ENCODE measurements at regions not wholly inside any gene's neighbourhood (a gene's known extent, or its start where the extent isn't known, plus 50 kb on each side); places are given as distances from the start of the nearest gene placed in this dataset.

DNA sequence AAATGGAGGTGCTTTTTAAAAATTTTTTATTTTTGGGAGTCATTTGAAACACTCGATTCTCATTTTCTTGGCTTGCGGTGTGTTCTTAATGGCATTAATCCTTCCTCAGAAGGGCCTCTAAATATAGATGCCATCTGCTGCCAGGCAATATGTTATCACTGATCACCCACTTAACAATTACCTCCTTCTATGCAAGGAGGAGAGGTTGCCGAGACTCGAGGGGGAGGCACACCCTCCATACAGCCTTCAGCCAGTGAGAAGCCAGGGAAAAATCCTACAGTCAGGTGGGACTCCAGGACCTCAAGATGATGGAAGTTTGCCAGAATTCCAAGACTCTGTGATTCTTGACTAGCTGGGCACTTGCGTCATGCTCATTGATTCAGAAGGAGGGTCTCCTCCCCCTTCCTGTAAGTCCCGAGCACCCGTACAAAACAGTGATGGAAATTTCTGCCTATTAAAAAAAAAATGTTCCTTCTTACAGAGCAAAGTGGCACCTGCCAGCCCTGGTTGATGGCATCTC lies 574.5 kb downstream of the TYW1 start:
- DNase-seq: no peak

DNA sequence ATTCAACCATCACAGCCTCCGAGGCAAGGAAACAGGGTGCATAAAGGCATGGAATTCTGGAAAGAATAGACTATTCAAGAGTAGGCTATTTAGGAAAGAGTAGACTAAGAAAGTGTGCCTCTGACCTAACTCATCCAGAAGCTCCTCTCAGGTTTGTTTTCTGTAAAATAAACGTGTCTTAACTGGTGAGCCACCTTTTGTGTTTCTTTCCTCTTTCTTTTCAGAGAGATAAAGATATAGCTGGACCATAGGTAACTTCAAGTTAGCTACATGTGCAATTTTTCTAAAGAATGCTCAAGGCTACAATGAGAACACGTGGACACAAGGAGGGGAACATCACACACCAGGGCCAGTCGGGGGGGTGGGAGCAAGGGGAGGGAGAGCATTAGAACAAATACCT lies 577.0 kb downstream of the TYW1 start:
- DNase-seq: no peak

DNA sequence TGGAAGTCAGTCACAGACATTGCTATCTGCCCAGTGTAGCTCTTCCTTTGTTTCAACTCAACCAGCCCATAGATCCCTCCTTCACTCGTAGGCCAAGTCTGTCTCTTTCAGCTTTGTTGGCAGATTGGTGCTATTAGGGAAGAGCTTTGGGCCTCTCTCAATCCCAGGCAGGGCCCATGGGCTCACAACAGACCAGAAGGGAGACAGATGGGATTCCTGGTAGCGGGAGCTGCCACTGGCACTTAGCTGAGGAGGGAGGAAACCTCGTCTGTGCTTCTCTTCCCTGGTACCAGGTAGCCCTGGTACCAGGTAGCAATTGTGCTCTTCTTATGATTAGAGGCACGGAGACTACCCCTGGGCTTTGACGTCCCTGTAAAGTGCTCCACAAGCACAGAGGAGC lies 592.0 kb downstream of the TYW1 start:
- no peak for DNase-seq

DNA sequence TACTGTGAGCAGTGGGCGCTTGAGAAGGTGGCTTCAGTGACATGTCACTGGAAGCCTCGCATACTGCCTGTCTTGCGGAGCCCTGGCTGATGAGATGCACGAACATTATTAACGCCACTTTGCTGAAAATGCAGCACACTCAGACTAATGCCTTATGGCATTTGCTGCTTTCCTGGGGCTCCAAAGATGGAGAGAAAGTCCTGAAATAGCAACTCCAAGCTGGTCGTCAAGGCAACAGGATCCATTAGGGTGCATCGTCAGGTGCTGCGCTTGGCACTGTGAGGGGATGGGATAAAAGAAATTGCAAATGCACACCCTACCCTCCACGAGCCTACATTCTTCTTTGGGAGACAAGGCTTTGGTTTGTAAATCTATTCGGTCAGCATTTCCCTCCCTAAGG lies 592.5 kb downstream of the TYW1 start:
- DNase-seq: no peak

DNA sequence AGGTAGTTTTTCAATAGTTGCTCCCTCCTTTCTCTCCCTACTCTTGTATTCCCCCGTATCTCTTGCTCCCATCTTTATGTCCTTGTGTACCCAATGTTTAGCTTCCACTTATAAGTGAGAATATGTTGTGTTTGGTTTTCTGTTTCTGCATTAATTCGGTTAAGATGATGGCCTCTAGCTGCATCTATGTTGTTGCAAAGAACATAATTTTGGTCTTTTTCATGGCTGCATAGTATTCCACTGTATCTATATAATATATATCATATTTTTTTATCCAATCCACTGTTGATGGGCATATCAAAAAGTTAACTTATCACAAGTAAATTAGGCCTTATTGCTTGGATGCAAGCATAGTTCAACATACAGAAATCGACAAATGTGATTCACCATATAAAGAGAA lies 594.0 kb downstream of the TYW1 start:
- no peak for DNase-seq

DNA sequence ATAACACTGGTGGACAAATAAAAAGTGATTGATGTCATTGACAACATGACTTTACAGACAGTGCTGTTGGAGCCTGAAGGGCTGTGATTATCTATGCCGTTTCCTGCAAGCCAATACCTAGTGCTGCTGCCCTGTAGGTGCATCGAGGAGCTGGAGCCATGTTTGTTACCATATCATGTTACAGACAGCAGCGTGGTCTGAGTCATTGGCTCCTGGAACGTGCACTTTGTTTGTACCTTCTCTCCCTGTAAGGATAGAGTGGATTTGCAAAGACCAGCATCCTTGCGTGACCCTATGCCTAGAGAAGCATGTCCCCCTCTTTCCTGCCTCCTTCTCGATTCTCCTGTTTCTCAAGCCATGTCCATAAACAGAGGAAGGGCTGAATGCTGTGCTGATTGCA lies 597.2 kb downstream of the TYW1 start:
- DNase-seq: peak in 1 of 3 experiments; percentile 94

DNA sequence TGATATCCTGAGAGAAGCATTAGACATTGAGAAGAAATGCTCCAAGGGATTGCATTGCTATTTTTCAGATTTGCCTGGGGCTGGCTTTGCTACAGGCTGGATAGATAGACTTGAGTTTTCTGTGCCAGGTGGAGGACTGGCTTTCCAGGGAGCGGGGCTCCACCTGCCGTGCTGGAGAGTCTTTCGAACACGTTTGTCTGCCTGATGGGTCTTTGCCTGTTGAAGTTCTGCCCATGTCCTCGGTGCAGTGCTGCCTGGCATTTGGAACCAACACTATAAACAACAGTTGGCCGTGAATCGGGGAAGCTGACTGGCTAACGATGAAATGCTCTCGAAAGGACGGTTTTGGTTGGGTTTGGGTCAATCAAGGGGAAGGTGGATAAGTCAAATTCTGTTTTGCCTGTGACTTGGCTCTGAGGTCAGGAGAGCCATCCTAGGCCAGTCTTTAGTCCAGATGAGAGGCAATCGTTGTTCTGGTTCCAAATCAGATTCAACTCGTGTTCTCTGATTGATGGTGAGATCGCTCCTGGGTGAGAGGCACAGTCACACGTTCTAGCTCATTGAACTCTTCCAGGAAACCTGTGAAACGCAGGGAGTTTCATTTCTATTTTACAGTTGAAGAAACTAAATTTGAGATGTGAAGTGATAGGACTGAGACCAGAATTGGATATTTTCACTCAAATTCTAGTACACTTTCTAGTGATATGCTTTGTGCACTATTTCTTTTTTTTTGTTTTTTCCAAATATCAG lies 599.0 kb downstream of the TYW1 start:
- DNase-seq: no peak

DNA sequence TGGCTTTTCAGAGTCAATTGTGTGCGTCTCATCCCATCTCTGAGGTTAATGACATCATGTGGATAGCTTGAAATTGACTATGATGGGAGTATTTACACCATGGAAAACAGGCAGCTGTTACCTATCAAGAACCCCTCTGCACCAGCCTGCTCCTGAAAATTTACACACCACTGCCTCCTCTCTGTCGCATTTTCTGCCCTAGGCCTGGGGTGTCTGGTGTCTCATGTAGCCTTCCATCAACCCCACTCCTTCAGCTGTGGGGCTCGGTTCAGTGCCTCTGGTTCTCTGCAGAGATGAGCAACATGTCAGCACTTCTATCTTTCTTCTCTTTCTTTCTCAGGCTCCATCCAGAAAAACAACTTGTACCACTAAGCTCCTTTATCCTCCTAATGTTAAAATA lies 600.5 kb downstream of the TYW1 start:
- DNase-seq: peak in 1 of 3 experiments; percentile 6

DNA sequence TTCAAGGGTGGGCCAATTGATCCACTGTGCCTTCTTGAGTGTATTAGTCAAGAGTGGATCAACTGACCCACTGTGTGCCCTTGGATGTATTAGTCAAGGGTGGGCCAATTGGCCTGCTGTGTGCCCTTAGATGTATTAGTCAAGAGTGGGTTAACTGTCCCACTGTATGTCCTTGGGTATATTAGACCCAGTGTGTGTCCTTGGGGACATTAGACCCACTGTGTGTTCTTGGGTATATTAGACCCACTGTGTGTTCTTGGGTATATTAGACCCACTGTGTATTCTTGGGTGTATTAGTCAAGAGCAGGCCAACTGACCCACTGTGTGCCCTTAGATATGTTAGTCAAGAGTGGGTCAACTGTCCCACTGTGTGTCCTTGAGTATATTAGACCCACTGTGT lies 601.8 kb downstream of the TYW1 start:
- no peak for DNase-seq

DNA sequence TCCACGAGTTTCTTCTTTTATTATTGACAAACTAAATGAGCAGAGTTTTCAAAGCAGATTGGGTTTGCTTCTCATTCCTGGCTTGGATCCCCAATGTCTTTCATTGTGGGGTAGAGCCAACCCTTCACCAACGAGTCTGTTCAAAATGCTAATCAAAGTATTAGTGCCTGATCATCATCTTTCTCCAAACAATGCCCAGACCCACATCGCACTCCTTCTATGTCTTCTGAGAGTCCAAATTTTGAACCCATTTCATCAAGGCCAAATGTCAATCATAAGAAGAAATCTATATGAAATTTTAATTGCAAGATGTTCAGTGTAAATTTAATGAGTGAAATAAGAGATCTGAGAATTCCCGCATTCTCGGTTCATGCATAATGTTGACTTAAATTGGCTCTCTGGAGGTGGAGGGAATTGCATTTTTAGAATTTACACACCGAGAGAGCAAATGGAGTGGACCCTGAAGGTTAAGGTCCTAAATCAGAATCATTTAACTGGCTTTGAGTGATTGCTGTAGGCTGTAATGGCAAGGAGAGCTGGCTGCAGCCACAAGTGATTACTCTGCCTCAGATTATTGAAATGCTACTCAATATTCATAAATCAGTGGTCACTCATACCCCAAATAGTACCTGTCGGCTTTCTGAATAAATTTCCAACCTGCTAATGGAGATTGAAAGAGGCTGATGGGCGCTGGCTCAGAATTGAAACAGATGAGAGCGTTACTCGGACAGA lies 602.9 kb downstream of the TYW1 start:
- no peak for DNase-seq

- DNase-seq: no peak
Measured at GRCh38 chr7:67602246-67602887, 605.7 kb downstream of the TYW1 start.

DNA sequence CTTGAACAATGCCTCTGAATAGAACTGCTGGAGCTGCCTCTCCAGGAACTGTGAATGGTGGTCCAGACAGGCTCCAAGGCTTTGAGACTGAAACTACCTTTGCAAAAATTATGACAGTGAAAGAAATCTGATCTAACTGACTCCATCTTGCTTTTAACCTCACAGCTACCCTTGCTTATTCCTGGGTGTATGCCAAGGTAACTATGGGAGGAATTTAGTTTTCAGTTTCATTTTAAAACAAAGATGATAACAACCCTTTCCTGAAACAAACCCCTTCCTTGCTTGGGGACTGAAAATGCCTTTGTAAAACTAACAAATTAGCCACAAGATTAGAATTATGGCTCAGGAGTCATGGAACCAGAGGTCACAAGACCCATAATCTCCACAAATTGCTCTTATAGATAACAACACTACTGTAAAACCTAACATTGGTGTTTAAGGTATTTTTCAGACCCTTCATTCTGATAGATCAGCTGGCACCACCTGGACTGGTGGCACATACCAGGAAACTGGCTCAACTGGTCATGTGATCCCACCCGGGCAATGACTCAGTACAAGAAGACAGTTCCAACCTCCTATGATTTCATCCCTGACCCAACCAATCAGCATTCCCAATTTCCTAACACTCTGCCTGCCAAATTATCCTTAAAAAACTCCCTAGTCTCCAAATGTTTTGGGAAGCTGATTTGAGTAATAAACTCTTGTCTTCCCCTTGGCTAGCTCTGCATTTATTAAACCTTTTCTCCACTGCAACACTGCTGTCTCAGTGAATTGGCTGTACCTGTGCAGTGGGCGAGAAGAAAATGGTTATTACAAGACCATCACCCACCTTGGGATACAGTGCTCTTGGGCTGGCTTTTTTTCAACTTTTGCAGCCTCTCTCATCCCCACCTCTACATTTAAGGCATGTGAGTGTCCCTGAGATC lies 608.1 kb downstream of the TYW1 start:
- peak in 1 of 3 experiments; percentile 12 for DNase-seq

GRCh38 chr7:67608806-67609205 lies 612.2 kb downstream of the TYW1 start:
- DNase-seq: no peak

DNA sequence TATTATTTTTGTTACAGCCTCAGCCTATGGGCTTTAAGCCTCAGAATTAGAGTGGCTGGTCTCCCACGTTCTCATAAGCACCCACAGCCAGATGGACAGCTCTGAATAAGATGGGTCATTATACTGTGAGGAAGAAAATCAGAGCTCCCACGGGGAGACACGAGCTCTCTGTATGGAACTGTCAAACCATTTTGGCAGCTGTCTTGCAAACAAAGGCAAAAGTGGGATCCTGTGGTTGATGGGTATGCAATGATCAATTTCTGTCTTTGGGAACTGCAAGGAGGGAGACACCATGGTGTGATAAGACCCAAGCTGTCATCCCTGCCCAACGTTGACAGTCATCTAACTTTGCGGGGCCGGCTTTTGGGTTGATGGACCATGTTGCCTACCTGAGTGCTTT lies 614.3 kb downstream of the TYW1 start:
- no peak for DNase-seq

DNA sequence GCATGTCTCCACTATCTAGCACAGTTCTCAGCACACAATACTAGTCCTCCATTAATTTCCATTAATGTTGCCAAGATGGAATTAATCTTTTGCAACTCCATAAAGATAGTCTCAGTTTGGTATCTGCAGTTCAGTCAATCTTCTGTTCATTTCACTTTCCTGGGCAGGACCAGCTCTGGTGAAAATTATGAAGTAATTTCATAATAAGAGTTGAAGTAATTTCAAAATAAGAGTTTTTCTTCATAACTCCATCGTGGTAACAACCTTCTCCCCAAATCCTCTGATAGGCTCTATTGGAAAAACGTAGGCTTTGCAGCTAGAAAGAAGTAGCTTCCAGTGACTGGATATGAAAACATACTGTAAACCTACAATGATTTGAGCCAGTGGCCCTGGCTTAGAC lies 618.2 kb downstream of the TYW1 start:
- DNase-seq: peak in 1 of 3 experiments; percentile 26

GRCh38 chr7:67616517-67616916 lies 619.9 kb downstream of the TYW1 start:
- DNase-seq: no peak

GRCh38 chr7:67618556-67619162 lies 622.0 kb downstream of the TYW1 start:
- peak in 1 of 3 experiments; percentile 19 for DNase-seq

GRCh38 chr7:67619175-67619574 lies 622.5 kb downstream of the TYW1 start:
- DNase-seq: peak in 2 of 3 experiments; percentile 20 to 72

GRCh38 chr7:67620216-67620933 lies 623.7 kb downstream of the TYW1 start:
- no peak for DNase-seq

DNA sequence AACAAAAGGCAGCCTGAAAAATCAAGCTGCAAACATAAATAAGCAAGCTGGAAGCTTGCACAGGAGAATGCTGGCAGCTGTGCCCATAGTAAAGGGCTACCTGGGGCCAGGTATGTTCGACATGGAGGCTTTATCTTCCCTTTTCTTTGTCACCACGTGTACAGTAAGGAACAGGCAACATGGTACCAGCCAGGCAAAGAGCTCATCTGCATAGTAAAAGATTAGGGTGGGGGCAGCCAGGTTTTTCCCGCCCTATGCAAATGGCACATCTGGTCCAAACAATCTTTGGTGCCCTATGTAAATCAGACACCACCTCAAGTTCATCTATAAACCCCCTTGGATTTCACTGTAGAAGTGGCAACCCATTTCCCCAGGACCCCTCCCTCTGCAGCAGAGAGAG lies 625.1 kb downstream of the TYW1 start:
- DNase-seq: no peak

- peak; percentile 57 to 94 (median 79) for DNase-seq
Measured at GRCh38 chr7:67625257-67625737, 628.7 kb downstream of the TYW1 start.

Measured in NCI-H1417 (cell line).